ENCODE measurements at regions not wholly inside any gene's neighbourhood (a gene's known extent, or its start where the extent isn't known, plus 50 kb on each side); places are given as distances from the start of the nearest gene placed in this dataset.

GRCh38 chr10:109723305-109723704 is 200.0 kb downstream of the XPNPEP1 start:
- H4K20me1 ChIP-seq (ENCODE audit: insufficient read depth) = no peaks in the 10 kb centered on the region
- H3K4me1 ChIP-seq (ENCODE audit: control insufficient read depth in 1 of 2, insufficient read depth in 2 of 2, low read length in 2 of 2) = no peaks in the 10 kb centered on the region
- H3K4me3 ChIP-seq (replicated peaks in 1 of 2; ENCODE audit: low read depth in 1 of 2, low read length in 2 of 2) = no peak overlapping the region
- no TSS peak for BruUV-seq (replicated peaks)
- H3K79me2 ChIP-seq (ENCODE audit: insufficient read depth, low read length) = no peaks in the 10 kb centered on the region
- DNase-seq (ENCODE audit: low read depth, low spot score) (no peak), ATAC-seq (0 out of 2 replicates have a peak, but pooled peaks have one; percentile 22)
- H3K9ac ChIP-seq (ENCODE audit: low read length) = no peak overlapping the region
- H3K4me2 ChIP-seq (ENCODE audit: low read length) = no peak overlapping the region
- ChIA-PET CTCF (no interaction called here), RAD21 (ENCODE audit: low non-redundant PET in 1 of 2, low total read pairs in 2 of 2, uncharacterized antibody in 2 of 2, unreplicated experiment in 2 of 2) (no interaction called here), POLR2A (no interaction called here)
- H3K9me2 ChIP-seq (ENCODE audit: insufficient read depth) = no peaks in the 10 kb centered on the region
- no peaks in the 10 kb centered on the region for H3K36me3 ChIP-seq (ENCODE audit: control insufficient read depth in 1 of 2, insufficient read depth in 2 of 2, low read length in 2 of 2)
- intact Hi-C loops (cut with micrococcal nuclease) = no loop called here
- H3K27me3 ChIP-seq (ENCODE audit: insufficient read depth, low read length) = no peaks in the 10 kb centered on the region
- TF ChIP-seq FOSL1 (IDR thresholded peaks at IDR 0.05; ENCODE audit: low read depth) (no peak), REST (IDR thresholded peaks at IDR 0.05; ENCODE audit: low read depth) (0 out of 2 replicates have a peak, but pooled peaks have one; percentile 3)
- H3K9me3 ChIP-seq (ENCODE audit: control insufficient read depth in 1 of 2, insufficient read depth in 1 of 2, low read depth in 1 of 2, low read length in 2 of 2) = no peaks in the 10 kb centered on the region
- no peak overlapping the region for H2AFZ ChIP-seq (ENCODE audit: low read depth, low read length, poor library complexity, severe bottlenecking)
- no peak overlapping the region for H3K27ac ChIP-seq (ENCODE audit: low read depth, low read length)

GRCh38 chr10:109721453-109722064 is 201.8 kb downstream of the XPNPEP1 start:
- intact Hi-C loops (cut with micrococcal nuclease) = no loop called here
- RAD21 ChIA-PET (ENCODE audit: low non-redundant PET in 1 of 2, low total read pairs in 2 of 2, uncharacterized antibody in 2 of 2, unreplicated experiment in 2 of 2) = interaction anchor here in 1 of 2 experiments (0.7 kb wide), 1 partner anchor 160 kb away, joined by 3 read pairs; no protein-coding TSS in a partner anchor
- no peaks in the 10 kb centered on the region for H4K20me1 ChIP-seq (ENCODE audit: insufficient read depth)
- BruUV-seq (replicated peaks) = no TSS peak
- ATAC-seq = no peak
- no peaks in the 10 kb centered on the region for H3K79me2 ChIP-seq (ENCODE audit: insufficient read depth, low read length)
- no peaks in the 10 kb centered on the region for H3K4me1 ChIP-seq (ENCODE audit: control insufficient read depth in 1 of 2, insufficient read depth in 2 of 2, low read length in 2 of 2)
- H2AFZ ChIP-seq (ENCODE audit: low read depth, low read length, poor library complexity, severe bottlenecking) = no peak overlapping the region
- H3K4me3 ChIP-seq (replicated peaks in 1 of 2; ENCODE audit: low read depth in 1 of 2, low read length in 2 of 2) = no peak overlapping the region
- no peak overlapping the region for H3K9ac ChIP-seq (ENCODE audit: low read length)
- H3K9me3 ChIP-seq (ENCODE audit: control insufficient read depth in 1 of 2, insufficient read depth in 1 of 2, low read depth in 1 of 2, low read length in 2 of 2) = no peaks in the 10 kb centered on the region
- no peak overlapping the region for H3K27ac ChIP-seq (ENCODE audit: low read depth, low read length)
- H3K9me2 ChIP-seq (ENCODE audit: insufficient read depth) = no peaks in the 10 kb centered on the region
- H3K27me3 ChIP-seq (ENCODE audit: insufficient read depth, low read length) = no peaks in the 10 kb centered on the region
- H3K36me3 ChIP-seq (ENCODE audit: control insufficient read depth in 1 of 2, insufficient read depth in 2 of 2, low read length in 2 of 2) = no peaks in the 10 kb centered on the region
- no peak for DNase-seq (ENCODE audit: low read depth, low spot score)
- no peak overlapping the region for H3K4me2 ChIP-seq (ENCODE audit: low read length)
- POLR2A ChIA-PET = no interaction called here
- CTCF ChIA-PET = no interaction called here
- TF ChIP-seq RAD21 (IDR thresholded peaks at IDR 0.05; ENCODE audit: low read depth) (no peak), CTCF (IDR thresholded peaks at IDR 0.05 in 2 of 3, conservative IDR thresholded peaks at IDR 0.05 in 1 of 3; ENCODE audit: borderline replicate concordance in 1 of 3, insufficient read depth in 1 of 3, low read depth in 2 of 3, low read length in 2 of 3) (no peak), SIN3A (IDR thresholded peaks at IDR 0.05; ENCODE audit: low read depth) (no peak), POLR2A (IDR thresholded peaks at IDR 0.05; ENCODE audit: borderline replicate concordance, extremely low read depth, insufficient read depth, insufficient read length) (no peak), YY1 (IDR thresholded peaks at IDR 0.05; ENCODE audit: extremely low read depth, insufficient replicate concordance, low read depth, low read length) (no peak), JUND (IDR thresholded peaks at IDR 0.05) (no peak), CBX3 (IDR thresholded peaks at IDR 0.05; ENCODE audit: low read depth) (no peak), MAX (IDR thresholded peaks at IDR 0.05) (no peak), ZBTB33 (IDR thresholded peaks at IDR 0.05; ENCODE audit: extremely low read depth, insufficient replicate concordance, low read length) (no peak), SRF (IDR thresholded peaks at IDR 0.05; ENCODE audit: low read depth) (no peak), EZH2 (IDR thresholded peaks at IDR 0.05) (no peak)

Measured in HCT116 (cell line).